ENCODE measurements at regions not wholly inside any gene's neighbourhood (a gene's known extent, or its start where the extent isn't known, plus 50 kb on each side); places are given as distances from the start of the nearest gene placed in this dataset.

DNA sequence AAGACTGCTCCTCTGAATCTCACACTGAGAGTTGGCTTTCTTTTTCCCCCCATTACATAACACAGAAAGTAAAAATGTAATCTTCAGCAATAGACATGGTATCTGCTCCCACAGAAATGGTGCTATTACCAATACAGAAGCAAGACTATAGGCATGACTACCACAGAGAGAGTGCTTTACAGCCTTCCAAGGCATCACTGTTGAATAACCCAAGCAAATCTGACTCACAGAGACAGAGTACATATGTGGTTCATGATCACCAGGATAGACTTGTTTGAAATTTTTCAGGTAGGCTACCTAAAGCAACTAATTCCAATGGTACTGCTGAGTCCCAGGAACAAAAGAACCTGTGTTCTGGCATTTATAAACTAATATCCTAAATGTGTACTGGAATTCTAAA is 1373.4 kb upstream of the C9orf72 start:
- ChIA-PET CTCF (ENCODE audit: low intra/inter-chr PET ratio) (no interaction called here), POLR2A (no interaction called here)
- intact Hi-C loops (cut with micrococcal nuclease) (no loop called here), in situ Hi-C loops (cut with MboI) (no loop called here)
- H3K9me1 ChIP-seq (ENCODE audit: control insufficient read depth, insufficient read depth, low read length) = no peaks in the 10 kb centered on the region
- no peaks in the 10 kb centered on the region for H4K20me1 ChIP-seq (replicated peaks; ENCODE audit: control insufficient read depth, insufficient read depth, low read length)
- no peak overlapping the region for H3K4me3 ChIP-seq
- no peak overlapping the region for H2AFZ ChIP-seq (ENCODE audit: low read depth, low read length)
- no peaks in the 10 kb centered on the region for H3K27me3 ChIP-seq (ENCODE audit: control insufficient read depth in 2 of 2, insufficient read depth in 2 of 2, low read length in 2 of 2)
- H3K9ac ChIP-seq (ENCODE audit: insufficient read depth in 1 of 2, low read depth in 2 of 2, low read length in 2 of 2) = no peak overlapping the region
- DNase-seq (ENCODE audit: extremely low read depth in 1 of 4, low spot score in 3 of 4) (no peak), FAIRE-seq (no peak), ATAC-seq (no peak)
- no peak overlapping the region for H3K4me2 ChIP-seq (ENCODE audit: insufficient read depth, low read length)
- no TSS peak for BruUV-seq (replicated peaks)
- no peaks in the 10 kb centered on the region for H3K36me3 ChIP-seq (ENCODE audit: control insufficient read depth, insufficient read depth, low read length)
- H3K9me3 ChIP-seq (replicated peaks; ENCODE audit: control insufficient read depth, insufficient read depth, low read depth, low read length) = no peaks in the 10 kb centered on the region
- H3K4me1 ChIP-seq (replicated peaks in 1 of 2; ENCODE audit: control insufficient read depth in 2 of 2, insufficient read depth in 2 of 2, low read length in 2 of 2) = no peaks in the 10 kb centered on the region
- H3K27ac ChIP-seq (ENCODE audit: extremely low read depth, low read depth, low read length) = no peak overlapping the region
- H3K79me2 ChIP-seq (ENCODE audit: control insufficient read depth, insufficient read depth, low read length) = no peaks in the 10 kb centered on the region
- TF ChIP-seq, protein P1, sequence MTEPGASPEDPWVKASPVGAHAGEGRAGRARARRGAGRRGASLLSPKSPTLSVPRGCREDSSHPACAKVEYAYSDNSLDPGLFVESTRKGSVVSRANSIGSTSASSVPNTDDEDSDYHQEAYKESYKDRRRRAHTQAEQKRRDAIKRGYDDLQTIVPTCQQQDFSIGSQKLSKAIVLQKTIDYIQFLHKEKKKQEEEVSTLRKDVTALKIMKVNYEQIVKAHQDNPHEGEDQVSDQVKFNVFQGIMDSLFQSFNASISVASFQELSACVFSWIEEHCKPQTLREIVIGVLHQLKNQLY (CRISPR knock-in tag; conservative IDR thresholded peaks at IDR 0.05) = no peak
- TF ChIP-seq ZNF239 (CRISPR knock-in tag; IDR thresholded peaks at IDR 0.05) = no peak
- TF ChIP-seq BRF2 (IDR thresholded peaks at IDR 0.05; ENCODE audit: borderline replicate concordance, insufficient read depth, insufficient read length) = no peak
- TF ChIP-seq, protein P2, sequence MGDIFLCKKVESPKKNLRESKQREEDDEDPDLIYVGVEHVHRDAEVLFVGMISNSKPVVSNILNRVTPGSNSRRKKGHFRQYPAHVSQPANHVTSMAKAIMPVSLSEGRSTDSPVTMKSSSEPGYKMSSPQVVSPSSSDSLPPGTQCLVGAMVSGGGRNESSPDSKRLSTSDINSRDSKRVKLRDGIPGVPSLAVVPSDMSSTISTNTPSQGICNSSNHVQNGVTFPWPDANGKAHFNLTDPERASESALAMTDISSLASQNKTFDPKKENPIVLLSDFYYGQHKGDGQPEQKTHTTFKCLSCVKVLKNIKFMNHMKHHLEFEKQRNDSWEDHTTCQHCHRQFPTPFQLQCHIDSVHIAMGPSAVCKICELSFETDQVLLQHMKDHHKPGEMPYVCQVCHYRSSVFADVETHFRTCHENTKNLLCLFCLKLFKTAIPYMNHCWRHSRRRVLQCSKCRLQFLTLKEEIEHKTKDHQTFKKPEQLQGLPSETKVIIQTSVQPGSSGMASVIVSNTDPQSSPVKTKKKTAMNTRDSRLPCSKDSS (IDR thresholded peaks at IDR 0.05; ENCODE audit: low read depth, partially characterized antibody) = no peak
- TF ChIP-seq HDAC3 (IDR thresholded peaks at IDR 0.05; ENCODE audit: borderline replicate concordance, partially characterized antibody) = no peak
- TF ChIP-seq SAFB2 (IDR thresholded peaks at IDR 0.05; ENCODE audit: borderline replicate concordance, low read depth, low read length, severe bottlenecking) = no peak
- TF ChIP-seq ZNF124 (CRISPR knock-in tag; IDR thresholded peaks at IDR 0.05) = no peak
- TF ChIP-seq FOXA3 (CRISPR knock-in tag; conservative IDR thresholded peaks at IDR 0.05 in 1 of 2, IDR thresholded peaks at IDR 0.05 in 1 of 2) = no peak
- TF ChIP-seq RERE (CRISPR knock-in tag; IDR thresholded peaks at IDR 0.05; ENCODE audit: borderline replicate concordance) = no peak
- no peak for TF ChIP-seq HDAC2 (IDR thresholded peaks at IDR 0.05)
- no peak for TF ChIP-seq TRIM24 (IDR thresholded peaks at IDR 0.05)
- no peak for TF ChIP-seq SMAD1 (IDR thresholded peaks at IDR 0.05; ENCODE audit: low read depth, low read length, partially characterized antibody)
- TF ChIP-seq NR2C1 (IDR thresholded peaks at IDR 0.05) = no peak
- TF ChIP-seq NR2C1 (tag; IDR thresholded peaks at IDR 0.05) = no peak

All from K562 (cell line).